Neuronal stem cell (in vitro differentiated cells): ENCODE measurements at regions not wholly inside any gene's neighbourhood (a gene's known extent, or its start where the extent isn't known, plus 50 kb on each side); places are given as distances from the start of the nearest gene placed in this dataset.

Experiments
- DNase-seq: peaks from one replicate; pipeline ENCODE4 v3.0.0-alpha.2; 2013; ENCODE audit warnings: low spot score
- H2AFZ ChIP-seq: one replicate; pipeline ENCODE4 v1.6.1; 2013; ENCODE audit warnings: mild to moderate bottlenecking, low read length, inconsistent platforms
- H2AK5ac ChIP-seq: 2 replicates; pipeline ENCODE4 v1.6.1; 2013; ENCODE audit warnings: low read depth, mild to moderate bottlenecking, inconsistent platforms, low read length, moderate library complexity, mixed read lengths
- H2BK120ac ChIP-seq: 2 replicates; pipeline ENCODE4 v1.6.1; 2013; ENCODE audit warnings: low read depth, mild to moderate bottlenecking, inconsistent platforms, low read length, moderate library complexity, mixed read lengths
- H2BK12ac ChIP-seq: one replicate; pipeline ENCODE4 v1.6.1; 2013; ENCODE audit warnings: low read length, inconsistent platforms
- H2BK15ac ChIP-seq: 2 replicates; pipeline ENCODE4 v1.6.1; 2013; ENCODE audit warnings: mild to moderate bottlenecking, low read length, inconsistent platforms, mixed read lengths
- H2BK5ac ChIP-seq: one replicate; pipeline ENCODE4 v1.6.1; 2013; ENCODE audit warnings: inconsistent platforms, mild to moderate bottlenecking, low read length, moderate library complexity
- H3K14ac ChIP-seq: one replicate; pipeline ENCODE4 v1.6.1; 2013; ENCODE audit warnings: low read length, inconsistent platforms
- H3K18ac ChIP-seq: 2 replicates; pipeline ENCODE4 v1.6.1; 2013; ENCODE audit warnings: low read length, inconsistent platforms
- H3K23ac ChIP-seq: 2 replicates; pipeline ENCODE4 v1.6.1; 2013; ENCODE audit warnings: low read depth, mild to moderate bottlenecking, mixed read lengths, low read length, inconsistent platforms; ENCODE audit not compliant: poor library complexity
- H3K27ac ChIP-seq: replicated peaks from 3 replicates; pipeline ENCODE4 v1.5.1; 2013; ENCODE audit warnings: low read length, inconsistent platforms
- H3K27me3 ChIP-seq, 3 experiments: 2 replicates each; pipeline ENCODE4 v1.6.1; 2013; ENCODE audit warnings: low read length in 3 of 3, mild to moderate bottlenecking in 2 of 3, inconsistent platforms in 1 of 3, low read depth in 1 of 3, mixed read lengths in 1 of 3, moderate library complexity in 1 of 3; ENCODE audit not compliant: control insufficient read depth in 3 of 3, insufficient read depth in 3 of 3
- H3K36me3 ChIP-seq, 2 donors: replicated peaks in 1 of 2; 2 replicates each; pipeline ENCODE4 v1.6.1; 2013; ENCODE audit warnings: low read length in 2 of 2; ENCODE audit not compliant: control insufficient read depth in 2 of 2, insufficient read depth in 2 of 2
- H3K4ac ChIP-seq: 2 replicates; pipeline ENCODE4 v1.6.1; 2013; ENCODE audit warnings: inconsistent platforms, mild to moderate bottlenecking, low read length, moderate library complexity
- H3K4me1 ChIP-seq, 2 donors: 1 replicate in 1 of 2; 2 replicates in 1 of 2; pipeline ENCODE4 v1.6.1; 2013; ENCODE audit warnings: low read length in 2 of 2, low read depth in 1 of 2; ENCODE audit not compliant: control insufficient read depth in 2 of 2, insufficient read depth in 1 of 2
- H3K4me2 ChIP-seq: one replicate; pipeline ENCODE4 v1.6.1; 2013; ENCODE audit warnings: mild to moderate bottlenecking, low read length, inconsistent platforms; ENCODE audit not compliant: insufficient read depth, poor library complexity, severe bottlenecking
- H3K4me3 ChIP-seq, 2 donors: 2 replicates each; pipeline ENCODE4 v1.5.1; 2013; ENCODE audit warnings: low read length in 2 of 2, mild to moderate bottlenecking in 2 of 2, inconsistent platforms in 1 of 2, moderate library complexity in 1 of 2
- H3K79me1 ChIP-seq: one replicate; pipeline ENCODE4 v1.6.1; 2013; ENCODE audit warnings: low read depth, mild to moderate bottlenecking, inconsistent platforms, low read length, moderate library complexity
- H3K9ac ChIP-seq: one replicate; pipeline ENCODE4 v1.6.1; 2013; ENCODE audit warnings: mild to moderate bottlenecking, low read depth, low read length, inconsistent platforms; ENCODE audit not compliant: poor library complexity
- H3K9me3 ChIP-seq, 2 donors: replicated peaks in 1 of 2; 2 replicates each; pipeline versions ENCODE3 to v1.6.1; 2013; ENCODE audit warnings: low read length in 2 of 2, mild to moderate bottlenecking in 2 of 2, inconsistent platforms in 1 of 2, low read depth in 1 of 2, mixed read lengths in 1 of 2, moderate library complexity in 1 of 2; ENCODE audit not compliant: control insufficient read depth in 2 of 2, insufficient read depth in 1 of 2
- H4K8ac ChIP-seq: one replicate; pipeline ENCODE4 v1.6.1; 2013; ENCODE audit warnings: low read depth, mild to moderate bottlenecking, inconsistent platforms, low read length, moderate library complexity
- H4K91ac ChIP-seq: one replicate; pipeline ENCODE4 v1.6.1; 2013; ENCODE audit warnings: low read length, low read depth, mild to moderate bottlenecking, inconsistent platforms; ENCODE audit not compliant: poor library complexity
- WGBS, 2 donors: extraction: QIAGEN DNeasy Blood & Tissue Kit; methylation state at CpG; one replicate each; pipeline ENCODE4 v1.1.7; 2013; ENCODE audit warnings: missing lambda C conversion rate in 2 of 2, mixed read lengths in 1 of 2; ENCODE audit not compliant: insufficient read length in 2 of 2, insufficient replicate concordance in 1 of 2; ENCODE audit errors: extremely low coverage in 2 of 2; 5-methylcytosine and 5-hydroxymethylcytosine counted together

GRCh38 chr14:85909581-85909980 is 379.6 kb downstream of the FLRT2 start:
- H3K79me1 ChIP-seq, result no peaks in the 10 kb centered on the region
- no peak overlapping the region for H3K23ac ChIP-seq
- H2BK15ac ChIP-seq, result no peak overlapping the region
- H3K27ac ChIP-seq, result no peak overlapping the region
- no peak overlapping the region for H2AFZ ChIP-seq
- H3K27me3 ChIP-seq, result no peaks in the 10 kb centered on the region
- no peak overlapping the region for H3K18ac ChIP-seq
- no peak overlapping the region for H3K14ac ChIP-seq
- no peaks in the 10 kb centered on the region for H3K9me3 ChIP-seq
- no peak overlapping the region for H2AK5ac ChIP-seq
- no peak overlapping the region for H4K8ac ChIP-seq
- no peak overlapping the region for H4K91ac ChIP-seq
- H2BK120ac ChIP-seq, result no peak overlapping the region
- no peaks in the 10 kb centered on the region for H3K36me3 ChIP-seq
- no peak overlapping the region for H3K9ac ChIP-seq
- H3K4ac ChIP-seq, result no peak overlapping the region
- H3K4me3 ChIP-seq, result no peak overlapping the region
- no peak for DNase-seq
- H3K4me1 ChIP-seq, result peaks cover 0 to 3% of the 10 kb centered on the region in 2 donors
- H3K4me2 ChIP-seq, result no peak overlapping the region
- H2BK5ac ChIP-seq, result no peak overlapping the region
- no peak overlapping the region for H2BK12ac ChIP-seq

GRCh38 chr14:85907536-85907935 is 377.6 kb downstream of the FLRT2 start:
- no peak overlapping the region for H3K14ac ChIP-seq

GRCh38 chr14:85897808-85898207 is 367.9 kb downstream of the FLRT2 start:
- no peak overlapping the region for H2BK12ac ChIP-seq
- no peak overlapping the region for H3K27ac ChIP-seq
- H3K4me1 ChIP-seq, result no peaks in the 10 kb centered on the region
- H3K27me3 ChIP-seq, result no peaks in the 10 kb centered on the region
- H3K4me3 ChIP-seq, result no peak overlapping the region
- no peak overlapping the region for H3K4ac ChIP-seq
- no peak overlapping the region for H3K23ac ChIP-seq
- H3K9ac ChIP-seq, result no peak overlapping the region
- no peak overlapping the region for H2BK15ac ChIP-seq
- H4K8ac ChIP-seq, result no peak overlapping the region
- no peak overlapping the region for H2BK120ac ChIP-seq
- H2AK5ac ChIP-seq, result no peak overlapping the region
- no peaks in the 10 kb centered on the region for H3K36me3 ChIP-seq
- H3K14ac ChIP-seq, result no peak overlapping the region
- H2BK5ac ChIP-seq, result no peak overlapping the region
- H4K91ac ChIP-seq, result no peak overlapping the region
- no peak overlapping the region for H3K18ac ChIP-seq
- no peak overlapping the region for H3K4me2 ChIP-seq
- no peak for DNase-seq
- H3K9me3 ChIP-seq, result no peaks in the 10 kb centered on the region
- H2AFZ ChIP-seq, result no peak overlapping the region
- H3K79me1 ChIP-seq, result no peaks in the 10 kb centered on the region

More at GRCh38 chr14:85907536-85907935, 377.6 kb downstream of the FLRT2 start:
- no peak overlapping the region for H3K27ac ChIP-seq
- no peaks in the 10 kb centered on the region for H3K27me3 ChIP-seq
- no peak overlapping the region for H2BK5ac ChIP-seq
- H3K18ac ChIP-seq, result peak overlapping the region; percentile 87
- H4K91ac ChIP-seq, result no peak overlapping the region
- H3K9ac ChIP-seq, result no peak overlapping the region
- WGBS, 2 donors, result no CpG with 5 or more reads among the region's 2 CpGs
- H3K4me2 ChIP-seq, result no peak overlapping the region
- H4K8ac ChIP-seq, result no peak overlapping the region
- no peak overlapping the region for H3K4ac ChIP-seq
- no peaks in the 10 kb centered on the region for H3K9me3 ChIP-seq
- no peak overlapping the region for H2BK120ac ChIP-seq
- H2AFZ ChIP-seq, result no peak overlapping the region
- no peaks in the 10 kb centered on the region for H3K79me1 ChIP-seq
- peak; percentile 1 for DNase-seq
- H2AK5ac ChIP-seq, result peak overlapping the region; percentile 63
- no peak overlapping the region for H3K4me3 ChIP-seq
- H2BK15ac ChIP-seq, result no peak overlapping the region
- H3K36me3 ChIP-seq, result no peaks in the 10 kb centered on the region
- H3K4me1 ChIP-seq, result peaks cover 0 to 3% of the 10 kb centered on the region in 2 donors
- H2BK12ac ChIP-seq, result no peak overlapping the region
- no peak overlapping the region for H3K23ac ChIP-seq

- no CpG with 5 or more reads among the region's 1 CpG for WGBS, 2 donors
- no peak overlapping the region for H2BK120ac ChIP-seq
- no peak for DNase-seq
- H2BK15ac ChIP-seq, result no peak overlapping the region
- H2AFZ ChIP-seq, result no peak overlapping the region
- H3K4me1 ChIP-seq, result no peaks in the 10 kb centered on the region
- no peak overlapping the region for H3K18ac ChIP-seq
- H4K8ac ChIP-seq, result no peak overlapping the region
- no peaks in the 10 kb centered on the region for H3K36me3 ChIP-seq
- H3K27ac ChIP-seq, result no peak overlapping the region
- H2BK5ac ChIP-seq, result no peak overlapping the region
- H3K14ac ChIP-seq, result no peak overlapping the region
- H3K9me3 ChIP-seq, result no peaks in the 10 kb centered on the region
- no peak overlapping the region for H2BK12ac ChIP-seq
- no peak overlapping the region for H3K4me2 ChIP-seq
- H3K4ac ChIP-seq, result no peak overlapping the region
- no peak overlapping the region for H3K4me3 ChIP-seq
- H4K91ac ChIP-seq, result no peak overlapping the region
- no peaks in the 10 kb centered on the region for H3K27me3 ChIP-seq
- no peaks in the 10 kb centered on the region for H3K79me1 ChIP-seq
- no peak overlapping the region for H2AK5ac ChIP-seq
- no peak overlapping the region for H3K23ac ChIP-seq
- H3K9ac ChIP-seq, result no peak overlapping the region
Measured at GRCh38 chr14:85895603-85896002, 365.7 kb downstream of the FLRT2 start.
